ENCODE measurements at regions not wholly inside any gene's neighbourhood (a gene's known extent, or its start where the extent isn't known, plus 50 kb on each side); places are given as distances from the start of the nearest gene placed in this dataset.
"Not testable (repeated sequence)": the region's sequence is repeated elsewhere in the genome, so short reads cannot be mapped to it uniquely, and the experiment has no call there.

DNA sequence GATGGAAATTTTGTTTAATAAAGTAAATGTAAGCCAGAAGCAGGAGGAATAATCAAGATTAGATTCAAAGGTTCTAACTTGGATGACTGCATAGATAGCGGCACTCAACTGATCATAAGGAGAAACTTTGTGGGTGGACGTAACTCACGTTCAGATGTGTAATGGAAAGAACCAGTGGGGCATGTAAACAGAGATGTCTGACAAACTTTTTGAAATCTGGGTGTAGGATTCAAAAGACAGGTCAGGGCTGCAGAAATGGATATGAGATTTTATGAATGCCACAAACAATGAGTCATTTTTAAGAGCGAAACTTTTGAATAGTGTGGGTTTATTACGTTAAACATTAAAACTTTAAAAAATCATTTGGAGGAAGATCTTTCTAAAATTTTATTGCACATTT is 375.6 kb downstream of the GBA3 start:
- no peak for DNase-seq

DNA sequence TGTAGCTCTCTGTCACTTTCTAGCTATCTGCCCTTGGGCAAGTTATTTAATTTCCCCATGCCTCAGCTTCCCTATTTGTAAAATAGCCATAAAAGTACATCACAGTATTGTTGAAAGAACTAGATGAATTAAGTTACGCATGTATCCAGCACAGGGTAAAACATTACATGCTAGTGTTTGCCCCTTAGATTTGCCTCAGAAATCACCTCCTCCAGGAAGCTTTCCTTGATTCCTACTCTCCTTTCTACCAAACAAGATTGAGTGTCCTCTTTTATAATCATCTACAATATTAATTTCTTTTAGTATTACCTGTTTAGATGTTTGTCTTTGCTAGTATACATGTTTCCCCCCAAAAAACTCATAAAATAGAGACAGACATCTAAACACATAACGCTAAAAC is 369.5 kb downstream of the GBA3 start:
- DNase-seq = no peak

- DNase-seq = no peak
These were observed 368.7 kb downstream of the GBA3 start for GRCh38 chr4:23061431-23061830.

- no peak for DNase-seq
These were observed 368.0 kb downstream of the GBA3 start for GRCh38 chr4:23060776-23061175.

GRCh38 chr4:23058165-23058776 is 365.5 kb downstream of the GBA3 start:
- no peak for DNase-seq

DNA sequence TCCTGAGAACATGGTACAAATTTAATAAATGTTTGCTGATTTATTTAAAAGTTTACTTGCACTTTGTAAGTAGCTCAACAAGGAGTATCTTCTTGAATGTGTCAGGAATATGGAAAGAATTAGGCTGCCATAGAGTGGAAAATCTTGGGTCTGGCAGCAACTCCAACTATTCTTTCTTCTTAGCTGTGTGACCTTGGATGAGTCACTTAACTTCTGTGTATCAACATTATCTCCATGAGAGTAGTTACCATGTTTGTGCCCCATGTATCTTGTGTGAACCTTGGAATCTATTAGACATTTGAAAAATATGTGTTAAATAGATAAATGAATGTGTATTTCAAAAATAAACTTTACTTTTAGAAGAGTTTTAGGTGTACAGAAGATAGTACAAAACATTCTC is 348.8 kb downstream of the GBA3 start:
- no peak for DNase-seq

- no peak for DNase-seq
These were observed 347.8 kb downstream of the GBA3 start for GRCh38 chr4:23040539-23040938.

GRCh38 chr4:23039818-23040217 is 347.1 kb downstream of the GBA3 start:
- no peak for DNase-seq

- no peak for DNase-seq
These were observed 346.1 kb downstream of the GBA3 start for GRCh38 chr4:23038626-23039491.

GRCh38 chr4:23036921-23037495 is 344.3 kb downstream of the GBA3 start:
- no peak for DNase-seq

- DNase-seq = no peak
These were observed 343.8 kb downstream of the GBA3 start for GRCh38 chr4:23036503-23036902.

DNA sequence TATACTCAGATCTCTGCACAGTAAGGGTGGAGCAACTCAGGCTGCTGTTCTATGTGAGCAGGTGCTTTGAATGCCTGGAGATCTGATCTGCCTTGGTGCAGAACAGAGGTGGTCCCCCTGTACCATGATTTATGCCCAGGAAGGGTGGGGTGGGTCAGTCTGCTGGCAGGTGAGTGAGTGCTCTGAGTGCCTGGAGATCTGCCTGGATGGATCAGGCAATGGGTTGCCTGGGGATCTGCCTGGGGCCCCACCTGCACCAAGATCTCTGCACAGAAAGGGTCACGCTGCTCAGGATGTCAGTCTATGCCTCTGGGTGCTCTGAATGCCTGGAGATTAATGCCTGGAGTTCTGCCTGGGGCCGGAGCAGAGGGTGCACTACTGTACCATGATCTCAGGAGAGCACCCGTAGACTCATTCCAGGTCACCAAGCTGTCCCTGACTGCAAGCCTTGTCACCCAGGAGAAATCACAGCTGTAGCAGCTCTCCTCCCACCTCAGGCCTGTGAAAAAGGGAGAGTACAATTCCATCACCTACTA is 342.9 kb downstream of the GBA3 start:
- DNase-seq = no peak

DNA sequence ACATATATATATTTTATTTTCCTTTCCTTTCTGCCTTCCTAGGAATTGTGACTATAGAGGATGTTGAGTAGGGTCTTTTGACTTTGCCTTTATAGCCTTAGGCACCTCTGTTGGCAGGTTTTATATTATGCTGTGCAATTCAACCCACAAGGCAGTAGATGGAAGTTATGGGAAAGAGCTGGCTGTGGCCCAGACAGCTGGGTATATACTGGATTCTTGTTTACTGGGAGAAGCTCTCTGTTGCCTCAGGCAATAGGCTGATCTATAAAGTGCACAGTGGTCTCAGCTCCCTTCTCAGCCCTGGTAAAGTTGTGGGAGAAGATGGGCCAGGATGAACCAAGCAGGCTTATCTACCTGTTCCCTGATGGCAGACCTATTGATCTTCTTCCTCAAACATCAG is 342.0 kb downstream of the GBA3 start:
- no peak for DNase-seq

DNA sequence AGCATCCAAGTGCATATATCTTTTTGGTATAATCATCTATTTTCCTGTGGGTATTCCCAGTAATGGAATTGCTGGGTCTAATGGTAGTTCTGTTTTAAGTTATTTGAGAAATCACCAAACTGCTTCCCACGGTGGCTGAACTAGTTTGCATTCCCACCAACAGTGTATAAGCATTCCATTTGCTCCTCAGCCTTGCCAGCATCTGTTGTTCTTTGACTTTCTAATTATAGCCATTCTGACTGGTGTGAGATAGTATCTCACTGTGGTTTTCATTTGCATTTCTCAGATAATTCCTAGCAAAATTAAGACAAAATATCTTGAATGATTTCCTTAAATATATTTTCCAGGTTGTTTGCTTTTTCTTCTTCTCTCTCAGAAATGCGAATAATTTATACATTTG is 341.1 kb downstream of the GBA3 start:
- DNase-seq = no peak

DNA sequence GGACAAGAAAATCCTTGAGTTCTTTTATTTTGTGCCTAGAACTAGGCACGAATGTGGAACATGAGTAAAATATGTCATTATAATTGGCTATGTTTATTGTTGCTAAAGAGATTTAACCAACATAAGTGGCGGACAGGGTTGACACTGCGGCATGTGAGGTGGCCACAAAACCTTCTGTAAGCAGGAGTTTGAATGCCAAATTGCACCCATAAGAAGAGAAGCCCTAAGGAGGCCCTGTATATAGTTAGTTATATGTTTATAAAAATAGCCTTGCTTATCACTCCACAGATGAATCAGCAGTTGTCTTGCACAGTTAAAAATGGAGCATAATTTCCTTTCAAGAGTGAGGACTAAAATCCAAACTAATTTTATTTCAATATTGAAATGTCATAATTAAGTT is 336.1 kb downstream of the GBA3 start:
- DNase-seq = no peak

DNA sequence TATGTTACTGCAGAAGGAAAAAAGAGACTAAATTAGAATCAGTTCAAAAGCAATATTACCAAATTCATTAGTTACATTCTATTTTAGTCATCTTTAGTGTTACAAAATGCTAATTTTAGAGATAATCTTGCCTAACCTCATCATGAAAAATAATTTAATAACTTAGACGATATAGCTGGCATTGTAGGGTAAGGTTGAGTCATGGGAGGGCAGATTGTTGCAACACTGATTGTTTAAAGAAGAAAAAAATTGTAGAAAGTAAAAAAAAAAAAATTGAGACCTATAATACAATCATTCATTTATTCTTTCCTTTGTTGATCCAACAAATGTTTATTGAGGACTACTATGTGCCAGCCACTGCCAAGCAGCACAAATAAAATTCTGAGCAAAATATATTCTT is 330.9 kb downstream of the GBA3 start:
- DNase-seq = no peak

- no peak for DNase-seq
These were observed 330.4 kb downstream of the GBA3 start for GRCh38 chr4:23023121-23023520.

DNA sequence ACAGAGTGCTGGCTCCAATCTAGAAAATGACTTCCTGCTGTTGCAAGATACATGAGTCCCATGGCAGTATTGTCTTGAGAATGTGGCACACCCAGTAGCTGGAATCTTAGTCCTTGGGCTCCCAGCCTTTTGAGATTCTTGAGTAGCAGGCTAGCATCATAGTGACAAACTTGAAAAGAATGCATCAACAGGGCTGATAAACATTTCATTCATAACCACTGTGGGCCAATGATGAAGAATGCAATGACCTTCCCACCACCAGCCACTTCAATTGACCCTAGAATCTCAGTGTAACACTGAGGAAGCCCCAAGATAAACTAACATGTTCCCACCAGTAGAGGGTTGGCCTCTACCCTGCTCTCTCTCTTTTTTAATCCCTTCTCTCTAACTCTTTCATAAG is 329.3 kb downstream of the GBA3 start:
- no peak for DNase-seq

- no peak for DNase-seq
These were observed 328.3 kb downstream of the GBA3 start for GRCh38 chr4:23021040-23021439.

DNA sequence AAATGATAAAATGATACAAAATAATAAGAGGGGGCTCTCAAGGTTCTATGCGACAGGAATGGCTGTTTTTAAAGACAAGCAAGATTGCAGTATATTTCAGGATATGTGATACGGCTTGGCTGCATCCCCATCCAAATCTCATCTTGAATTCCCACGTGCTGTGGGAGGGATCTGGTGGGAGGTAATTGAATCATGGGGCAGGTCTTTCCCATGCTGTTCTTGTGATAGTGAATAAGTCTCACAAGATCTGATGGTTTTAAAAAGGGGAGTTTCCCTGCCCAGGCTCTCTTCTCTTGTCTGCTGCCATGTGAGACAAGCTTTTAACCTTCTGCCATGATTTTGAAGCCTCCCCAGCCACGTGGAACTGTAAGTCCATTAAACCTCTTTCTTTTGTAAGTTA is 327.7 kb downstream of the GBA3 start:
- DNase-seq = not testable (repeated sequence)

- DNase-seq = no peak
These were observed 324.2 kb downstream of the GBA3 start for GRCh38 chr4:23016981-23017380.

DNA sequence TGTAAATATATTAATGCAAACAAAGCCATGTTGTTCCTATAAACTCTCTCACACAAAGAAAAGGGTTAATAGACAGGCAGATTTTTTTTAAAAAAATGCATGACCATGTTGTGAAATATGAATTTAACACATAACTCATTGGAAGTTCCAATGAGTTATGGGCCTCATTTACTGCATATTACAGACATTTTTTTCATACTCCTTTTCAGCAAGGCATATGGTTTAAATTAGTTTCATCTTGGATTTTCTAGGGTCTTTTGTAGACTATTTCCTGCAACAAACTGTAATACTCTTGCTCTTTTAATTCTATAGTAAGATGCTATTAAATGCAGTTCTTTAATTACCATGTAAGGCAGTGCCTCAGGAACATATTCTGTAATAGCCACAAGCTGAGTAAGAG is 323.1 kb downstream of the GBA3 start:
- no peak for DNase-seq

GRCh38 chr4:23009093-23009492 is 316.4 kb downstream of the GBA3 start:
- no peak for DNase-seq

DNA sequence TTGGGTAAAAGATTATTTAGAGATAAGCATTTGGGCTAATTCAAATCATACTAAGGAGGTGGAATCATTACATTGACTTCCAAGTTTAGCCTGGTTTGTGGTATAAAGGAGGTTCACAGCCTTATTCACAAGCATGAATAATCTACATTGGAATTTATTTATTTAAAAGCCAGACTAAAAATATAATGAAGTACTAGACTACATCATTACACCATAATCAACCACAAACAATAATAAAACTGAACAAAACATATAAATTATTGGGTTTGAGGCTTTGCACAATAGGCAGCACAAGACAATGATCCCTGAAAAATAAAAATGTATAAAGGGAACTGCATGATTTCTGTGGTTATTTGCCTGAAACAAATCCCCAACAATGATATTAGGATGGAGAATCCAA is 314.0 kb downstream of the GBA3 start:
- DNase-seq = no peak

Measured in NCI-H2107 (cell line).